T-helper 17 cell (primary cell): ENCODE measurements at regions not wholly inside any gene's neighbourhood (a gene's known extent, or its start where the extent isn't known, plus 50 kb on each side); places are given as distances from the start of the nearest gene placed in this dataset.

Experiments
- ATAC-seq: fragments of 150-1000 bp; cut with Tn5 transposase; 2 replicates; pipeline ENCODE4 v1.10.0; 2021; ENCODE audit warnings: mild to moderate bottlenecking, moderate library complexity
- DNase-seq, 3 donors: peaks; one replicate each; pipeline versions ENCODE4 v3.0.0 to v3.0.0-alpha.2; 2020 to 2021
- H3K9me3 ChIP-seq: one replicate; pipeline ENCODE4 v1.7.0; 2013; ENCODE audit warnings: low read length, mild to moderate bottlenecking; ENCODE audit not compliant: control insufficient read depth, poor library complexity, severe bottlenecking
- H3K27ac Mint-ChIP-seq: one replicate; pipeline ENCODE4 v1.8.0; 2022; ENCODE audit warnings: mild to moderate bottlenecking, moderate library complexity, mixed read lengths
- H3K27me3 Mint-ChIP-seq: one replicate; pipeline ENCODE4 v1.8.0; 2022; ENCODE audit warnings: mixed read lengths
- H3K36me3 Mint-ChIP-seq: one replicate; pipeline ENCODE4 v1.8.0; 2022; ENCODE audit warnings: low read depth, mixed read lengths
- H3K4me1 Mint-ChIP-seq: one replicate; pipeline ENCODE4 v1.8.0; 2022; ENCODE audit warnings: mild to moderate bottlenecking, mixed read lengths
- H3K4me3 Mint-ChIP-seq: one replicate; pipeline ENCODE4 v1.8.0; 2022; ENCODE audit warnings: mild to moderate bottlenecking, moderate library complexity, mixed read lengths

- no peak for DNase-seq
- no peak for ATAC-seq
- H3K9me3 ChIP-seq: peaks cover 2% of the 10 kb centered on the region
- H3K4me3 Mint-ChIP-seq: no peak overlapping the region
- no peaks in the 10 kb centered on the region for H3K27me3 Mint-ChIP-seq
- no peak overlapping the region for H3K27ac Mint-ChIP-seq
- H3K4me1 Mint-ChIP-seq: no peaks in the 10 kb centered on the region
- no peaks in the 10 kb centered on the region for H3K36me3 Mint-ChIP-seq
Observed at GRCh38 chr14:42921901-42922300, 1315.2 kb downstream of the LRFN5 start.

GRCh38 chr14:42918615-42919014 is 1311.9 kb downstream of the LRFN5 start:
- Mint-ChIP-seq H3K27ac (no peak overlapping the region), H3K4me1 (no peaks in the 10 kb centered on the region), H3K27me3 (no peaks in the 10 kb centered on the region), H3K36me3 (no peaks in the 10 kb centered on the region), H3K4me3 (no peak overlapping the region)
- no peak for DNase-seq
- no peaks in the 10 kb centered on the region for H3K9me3 ChIP-seq
- ATAC-seq: no peak

- Mint-ChIP-seq H3K4me1 (no peaks in the 10 kb centered on the region), H3K36me3 (no peaks in the 10 kb centered on the region), H3K4me3 (no peak overlapping the region), H3K27me3 (no peaks in the 10 kb centered on the region), H3K27ac (no peak overlapping the region)
- no peaks in the 10 kb centered on the region for H3K9me3 ChIP-seq
- ATAC-seq (no peak), DNase-seq (no peak)
Observed at GRCh38 chr14:42911642-42912041, 1305.0 kb downstream of the LRFN5 start.

- no peak overlapping the region for H3K4me3 Mint-ChIP-seq
- DNase-seq (no peak), ATAC-seq (no peak)
- no peaks in the 10 kb centered on the region for H3K9me3 ChIP-seq
- no peaks in the 10 kb centered on the region for H3K36me3 Mint-ChIP-seq
- H3K27ac Mint-ChIP-seq: no peak overlapping the region
- H3K4me1 Mint-ChIP-seq: no peaks in the 10 kb centered on the region
- H3K27me3 Mint-ChIP-seq: no peaks in the 10 kb centered on the region
Observed at GRCh38 chr14:42909659-42910058, 1303.0 kb downstream of the LRFN5 start.

- no peak for DNase-seq
- H3K27ac Mint-ChIP-seq: no peak overlapping the region
- no peak for ATAC-seq
- H3K27me3 Mint-ChIP-seq: no peaks in the 10 kb centered on the region
- H3K9me3 ChIP-seq: no peaks in the 10 kb centered on the region
- H3K4me1 Mint-ChIP-seq: no peaks in the 10 kb centered on the region
- no peak overlapping the region for H3K4me3 Mint-ChIP-seq
- no peaks in the 10 kb centered on the region for H3K36me3 Mint-ChIP-seq
Observed at GRCh38 chr14:42893183-42893582, 1286.5 kb downstream of the LRFN5 start.

GRCh38 chr14:42884100-42884499 is 1277.4 kb downstream of the LRFN5 start:
- Mint-ChIP-seq H3K27me3 (no peaks in the 10 kb centered on the region), H3K36me3 (no peaks in the 10 kb centered on the region), H3K27ac (no peak overlapping the region), H3K4me3 (no peak overlapping the region), H3K4me1 (no peaks in the 10 kb centered on the region)
- ATAC-seq (no peak), DNase-seq (no peak)
- no peaks in the 10 kb centered on the region for H3K9me3 ChIP-seq

GRCh38 chr14:42877716-42878115 is 1271.0 kb downstream of the LRFN5 start:
- H3K4me3 Mint-ChIP-seq: no peak overlapping the region
- no peak for DNase-seq
- no peak for ATAC-seq
- no peak overlapping the region for H3K27ac Mint-ChIP-seq
- H3K36me3 Mint-ChIP-seq: no peaks in the 10 kb centered on the region
- no peaks in the 10 kb centered on the region for H3K9me3 ChIP-seq
- H3K4me1 Mint-ChIP-seq: no peaks in the 10 kb centered on the region
- no peaks in the 10 kb centered on the region for H3K27me3 Mint-ChIP-seq

- ATAC-seq (no peak), DNase-seq (no peak)
- H3K27me3 Mint-ChIP-seq: no peaks in the 10 kb centered on the region
- no peak overlapping the region for H3K27ac Mint-ChIP-seq
- no peaks in the 10 kb centered on the region for H3K9me3 ChIP-seq
- no peaks in the 10 kb centered on the region for H3K4me1 Mint-ChIP-seq
- H3K4me3 Mint-ChIP-seq: no peak overlapping the region
- no peaks in the 10 kb centered on the region for H3K36me3 Mint-ChIP-seq
Observed at GRCh38 chr14:42872786-42873185, 1266.1 kb downstream of the LRFN5 start.

GRCh38 chr14:42869681-42870080 is 1263.0 kb downstream of the LRFN5 start:
- H3K27ac Mint-ChIP-seq: no peak overlapping the region
- H3K36me3 Mint-ChIP-seq: no peaks in the 10 kb centered on the region
- H3K4me1 Mint-ChIP-seq: no peaks in the 10 kb centered on the region
- H3K9me3 ChIP-seq: no peaks in the 10 kb centered on the region
- H3K4me3 Mint-ChIP-seq: no peak overlapping the region
- ATAC-seq (no peak), DNase-seq (no peak)
- no peaks in the 10 kb centered on the region for H3K27me3 Mint-ChIP-seq

- no peak for ATAC-seq
- Mint-ChIP-seq H3K27ac (no peak overlapping the region), H3K4me1 (no peaks in the 10 kb centered on the region), H3K36me3 (no peaks in the 10 kb centered on the region), H3K27me3 (no peaks in the 10 kb centered on the region), H3K4me3 (no peak overlapping the region)
- no peak for DNase-seq
- peaks cover 3% of the 10 kb centered on the region for H3K9me3 ChIP-seq
Observed at GRCh38 chr14:42862114-42862513, 1255.4 kb downstream of the LRFN5 start.

GRCh38 chr14:42860371-42860770 is 1253.7 kb downstream of the LRFN5 start:
- H3K27ac Mint-ChIP-seq: no peak overlapping the region

GRCh38 chr14:42856106-42856505 is 1249.4 kb downstream of the LRFN5 start:
- Mint-ChIP-seq H3K4me3 (no peak overlapping the region), H3K36me3 (no peaks in the 10 kb centered on the region), H3K27ac (no peak overlapping the region), H3K4me1 (no peaks in the 10 kb centered on the region), H3K27me3 (no peaks in the 10 kb centered on the region)
- DNase-seq: no peak
- H3K9me3 ChIP-seq: no peaks in the 10 kb centered on the region
- ATAC-seq: no peak

More at GRCh38 chr14:42860371-42860770, 1253.7 kb downstream of the LRFN5 start:
- no peaks in the 10 kb centered on the region for H3K4me1 Mint-ChIP-seq
- H3K9me3 ChIP-seq: peaks cover 3% of the 10 kb centered on the region
- no peak overlapping the region for H3K4me3 Mint-ChIP-seq
- H3K27me3 Mint-ChIP-seq: no peaks in the 10 kb centered on the region
- ATAC-seq: no peak
- H3K36me3 Mint-ChIP-seq: no peaks in the 10 kb centered on the region
- no peak for DNase-seq

GRCh38 chr14:42855085-42855484 is 1248.4 kb downstream of the LRFN5 start:
- ATAC-seq (no peak), DNase-seq (no peak)
- Mint-ChIP-seq H3K36me3 (no peaks in the 10 kb centered on the region), H3K4me1 (no peaks in the 10 kb centered on the region), H3K4me3 (no peak overlapping the region), H3K27me3 (no peaks in the 10 kb centered on the region), H3K27ac (no peak overlapping the region)
- no peaks in the 10 kb centered on the region for H3K9me3 ChIP-seq

- Mint-ChIP-seq H3K36me3 (no peaks in the 10 kb centered on the region), H3K4me1 (no peaks in the 10 kb centered on the region), H3K27ac (no peak overlapping the region), H3K27me3 (no peaks in the 10 kb centered on the region), H3K4me3 (no peak overlapping the region)
- DNase-seq: no peak
- H3K9me3 ChIP-seq: no peaks in the 10 kb centered on the region
- ATAC-seq: no peak
Observed at GRCh38 chr14:42854061-42854460, 1247.4 kb downstream of the LRFN5 start.

GRCh38 chr14:42848652-42849051 is 1242.0 kb downstream of the LRFN5 start:
- no peaks in the 10 kb centered on the region for H3K4me1 Mint-ChIP-seq
- H3K4me3 Mint-ChIP-seq: no peak overlapping the region
- no peaks in the 10 kb centered on the region for H3K27me3 Mint-ChIP-seq
- no peak overlapping the region for H3K27ac Mint-ChIP-seq
- ATAC-seq (no peak), DNase-seq (no peak)
- no peaks in the 10 kb centered on the region for H3K36me3 Mint-ChIP-seq
- no peaks in the 10 kb centered on the region for H3K9me3 ChIP-seq
